ENCODE measurements at regions not wholly inside any gene's neighbourhood (a gene's known extent, or its start where the extent isn't known, plus 50 kb on each side); places are given as distances from the start of the nearest gene placed in this dataset.

- TF ChIP-seq, protein P1, sequence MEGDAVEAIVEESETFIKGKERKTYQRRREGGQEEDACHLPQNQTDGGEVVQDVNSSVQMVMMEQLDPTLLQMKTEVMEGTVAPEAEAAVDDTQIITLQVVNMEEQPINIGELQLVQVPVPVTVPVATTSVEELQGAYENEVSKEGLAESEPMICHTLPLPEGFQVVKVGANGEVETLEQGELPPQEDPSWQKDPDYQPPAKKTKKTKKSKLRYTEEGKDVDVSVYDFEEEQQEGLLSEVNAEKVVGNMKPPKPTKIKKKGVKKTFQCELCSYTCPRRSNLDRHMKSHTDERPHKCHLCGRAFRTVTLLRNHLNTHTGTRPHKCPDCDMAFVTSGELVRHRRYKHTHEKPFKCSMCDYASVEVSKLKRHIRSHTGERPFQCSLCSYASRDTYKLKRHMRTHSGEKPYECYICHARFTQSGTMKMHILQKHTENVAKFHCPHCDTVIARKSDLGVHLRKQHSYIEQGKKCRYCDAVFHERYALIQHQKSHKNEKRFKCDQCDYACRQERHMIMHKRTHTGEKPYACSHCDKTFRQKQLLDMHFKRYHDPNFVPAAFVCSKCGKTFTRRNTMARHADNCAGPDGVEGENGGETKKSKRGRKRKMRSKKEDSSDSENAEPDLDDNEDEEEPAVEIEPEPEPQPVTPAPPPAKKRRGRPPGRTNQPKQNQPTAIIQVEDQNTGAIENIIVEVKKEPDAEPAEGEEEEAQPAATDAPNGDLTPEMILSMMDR (IDR thresholded peaks at IDR 0.05), result no peak
- TF ChIP-seq POLR2A (IDR thresholded peaks at IDR 0.05), result no peak
These were observed 980.6 kb downstream of the VRK1 start for GRCh38 chr14:97777622-97778355.

Measured in suprapubic skin (tissue), 3 donors.